A549 (cell line): ENCODE measurements at regions not wholly inside any gene's neighbourhood (a gene's known extent, or its start where the extent isn't known, plus 50 kb on each side); places are given as distances from the start of the nearest gene placed in this dataset.

Experiments
- ATAC-seq, 2 experiments: fragments of 200-7000 bp in 1 of 2; fragments of >200 bp in 1 of 2; cut with Nextera tagmentation in 1 of 2; cut with Tn5 transposase in 1 of 2; 3 replicates each; pipeline versions ENCODE4 v1.8.0 to v1.9.1; 2018 to 2020; ENCODE audit warnings: mild to moderate bottlenecking in 1 of 2, moderate library complexity in 1 of 2
- CTCF ChIA-PET: fragments of 300-600 bp; sonication (Branson Sonifier 250); formaldehyde crosslinking; extraction: SDS; loops from one replicate; lab custom pipeline; 2021; ENCODE audit warnings: antibody characterized with exemption, inconsistent platforms; lab: Yijun Ruan, JAX
- POLR2A ChIA-PET: fragments of 350-600 bp; formaldehyde crosslinking; extraction: SDS; loops from one replicate; lab custom pipeline; 2021; ENCODE audit warnings: antibody characterized with exemption, inconsistent platforms; lab: Yijun Ruan, JAX
- DNase-seq, 2 experiments: peaks; one replicate each; pipeline versions ENCODE4 v3.0.0 to v3.0.0-alpha.2; 2011 to 2016; ENCODE audit warnings: low read depth in 1 of 2, low spot score in 1 of 2
- FAIRE-seq: peaks from 2 replicates; lab custom pipeline; 2011; peaks lifted over from hg19 to GRCh38; lab: Jason Lieb, UNC
- H3K27ac ChIP-seq, 2 experiments: fragments of >200 bp; sonication (Bioruptor Twin); formaldehyde crosslinking; 3 replicates each; pipeline ENCODE4 v1.5.1; 2016 to 2017
- H3K4me1 ChIP-seq: fragments of >200 bp; sonication (Bioruptor Twin); formaldehyde crosslinking; 3 replicates; pipeline ENCODE4 v1.6.1; 2016
- H3K4me2 ChIP-seq: fragments of >200 bp; sonication (Bioruptor Twin); formaldehyde crosslinking; 3 replicates; pipeline ENCODE4 v1.6.1; 2016
- H3K4me3 ChIP-seq: fragments of >200 bp; sonication (Bioruptor Twin); formaldehyde crosslinking; 3 replicates; pipeline ENCODE4 v1.5.1; 2016
- H3K9me3 ChIP-seq: fragments of >200 bp; sonication (Bioruptor Twin); formaldehyde crosslinking; 3 replicates; pipeline ENCODE4 v1.6.1; 2016
- BHLHE40 ChIP-seq: IDR thresholded peaks from 2 replicates; pipeline ENCODE4 v1.6.1; 2012; ENCODE audit warnings: low read depth, low read length, inconsistent platforms
- CBX2 ChIP-seq: fragments of 200-600 bp; sonication (generic); IDR thresholded peaks from 2 replicates; pipeline ENCODE4 v1.6.1; 2016; ENCODE audit warnings: low read depth, mild to moderate bottlenecking, borderline replicate concordance
- E2F6 ChIP-seq: IDR thresholded peaks from 2 replicates; pipeline ENCODE4 v1.6.1; 2012; ENCODE audit warnings: low read depth, borderline replicate concordance
- EHF ChIP-seq: fragments of 250-450 bp; sonication (Bioruptor Pico); IDR thresholded peaks from 2 replicates; pipeline ENCODE4 v1.5.0; 2020; ENCODE audit warnings: mild to moderate bottlenecking
- ESRRA ChIP-seq: fragments of 150-350 bp; IDR thresholded peaks from 2 replicates; pipeline ENCODE4 v1.6.1; 2014; ENCODE audit warnings: mild to moderate bottlenecking, low read length, borderline replicate concordance
- FOSB ChIP-seq: fragments of 250-450 bp; sonication (Bioruptor Pico); IDR thresholded peaks from 2 replicates; pipeline ENCODE4 v1.5.0; 2020; ENCODE audit warnings: mild to moderate bottlenecking, moderate library complexity
- FOXS1 ChIP-seq: fragments of 250-450 bp; sonication (Bioruptor Pico); IDR thresholded peaks from 2 replicates; pipeline ENCODE4 v1.5.0; 2020; ENCODE audit warnings: mild to moderate bottlenecking, moderate library complexity
- GATA3 ChIP-seq: IDR thresholded peaks from 2 replicates; pipeline ENCODE4 v1.6.1; 2012; ENCODE audit warnings: borderline replicate concordance
- HMGXB4 ChIP-seq: fragments of 250-450 bp; sonication (Bioruptor Pico); IDR thresholded peaks from 2 replicates; pipeline ENCODE4 v1.5.0; 2021; ENCODE audit warnings: mild to moderate bottlenecking, moderate library complexity, borderline replicate concordance
- HOXA7 ChIP-seq: fragments of 250-450 bp; sonication (Bioruptor Pico); IDR thresholded peaks from 2 replicates; pipeline ENCODE4 v1.5.0; 2020; ENCODE audit warnings: mild to moderate bottlenecking, moderate library complexity
- MAZ ChIP-seq: fragments of 150-350 bp; IDR thresholded peaks from 2 replicates; pipeline ENCODE4 v1.6.1; 2014; ENCODE audit warnings: antibody characterized with exemption, low read depth, low read length, borderline replicate concordance
- MYC ChIP-seq: IDR thresholded peaks from 2 replicates; pipeline ENCODE4 v1.6.1; 2012; ENCODE audit warnings: mild to moderate bottlenecking, inconsistent platforms, low read length, improper control_type of control experiment, borderline replicate concordance
- NFE2L2 ChIP-seq: fragments of 150-350 bp; conservative IDR thresholded peaks from 2 replicates; pipeline ENCODE4 v1.6.1; 2014; ENCODE audit warnings: low read length
- NR3C1 ChIP-seq: fragments of >200 bp; sonication (Bioruptor Twin); formaldehyde crosslinking; IDR thresholded peaks from 3 replicates; pipeline ENCODE4 v1.6.1; 2017
- PHF8 ChIP-seq: fragments of 200-600 bp; sonication (generic); IDR thresholded peaks from 2 replicates; pipeline ENCODE4 v1.6.1; 2016; ENCODE audit warnings: low read depth, mild to moderate bottlenecking, antibody characterized with exemption, moderate library complexity, borderline replicate concordance
- RAD21 ChIP-seq, 2 experiments: fragments of >200 bp in 1 of 2; sonication (Bioruptor Twin) in 1 of 2; formaldehyde crosslinking in 1 of 2; IDR thresholded peaks in 1 of 2; conservative IDR thresholded peaks in 1 of 2; 2 replicates in 1 of 2; 3 replicates in 1 of 2; pipeline ENCODE4 v1.6.1; 2012 to 2018; ENCODE audit warnings: inconsistent platforms in 1 of 2
- RARB ChIP-seq: fragments of 250-450 bp; sonication (Bioruptor Pico); IDR thresholded peaks from 2 replicates; pipeline ENCODE4 v1.8.0; 2021; ENCODE audit warnings: mild to moderate bottlenecking, moderate library complexity
- REST ChIP-seq: fragments of 200-600 bp; sonication (generic); IDR thresholded peaks from 2 replicates; pipeline ENCODE4 v1.6.1; 2016; ENCODE audit warnings: antibody characterized with exemption, mild to moderate bottlenecking, moderate library complexity
- TFCP2L1 ChIP-seq: fragments of 250-450 bp; sonication (Bioruptor Pico); IDR thresholded peaks from 2 replicates; pipeline ENCODE4 v1.5.0; 2021; ENCODE audit warnings: mild to moderate bottlenecking
- TP53 ChIP-seq: fragments of 250-450 bp; sonication (Bioruptor Pico); IDR thresholded peaks from 2 replicates; pipeline ENCODE4 v1.5.0; 2021; ENCODE audit warnings: mild to moderate bottlenecking, moderate library complexity
- ZNF302 ChIP-seq: fragments of 250-450 bp; sonication (Bioruptor Pico); IDR thresholded peaks from 2 replicates; pipeline ENCODE4 v1.9.0; 2021; ENCODE audit warnings: inconsistent platforms, mild to moderate bottlenecking, moderate library complexity
- ZSCAN20 ChIP-seq: fragments of 250-450 bp; sonication (Bioruptor Pico); IDR thresholded peaks from 2 replicates; pipeline ENCODE4 v1.8.0; 2022; ENCODE audit warnings: mild to moderate bottlenecking, moderate library complexity
- WGBS: methylation state at CpG from one replicate; pipeline ENCODE4 v1.1.6; 2017; ENCODE audit errors: missing lambda C conversion rate; 5-methylcytosine and 5-hydroxymethylcytosine counted together

GRCh38 chr5:154109416-154110106 lies 70.8 kb downstream of the MFAP3 start:
- no peaks in the 10 kb centered on the region for H3K9me3 ChIP-seq
- TF ChIP-seq NFE2L2 (no peak), NR3C1 (no peak), FOSB (CRISPR knock-in tag) (no peak), RARB (CRISPR knock-in tag) (no peak), REST (no peak), EHF (CRISPR knock-in tag) (no peak), ZSCAN20 (CRISPR knock-in tag) (no peak), CBX2 (no peak)
- no peak overlapping the region for H3K4me2 ChIP-seq
- no peak overlapping the region for H3K27ac ChIP-seq
- no peaks in the 10 kb centered on the region for H3K4me1 ChIP-seq
- no peak for DNase-seq
- no peak for ATAC-seq
- ChIA-PET CTCF (interaction anchor here (1.4 kb wide), 2 partner anchors 294 to 295 kb away, joined by 3 to 4 read pairs; no protein-coding TSS in a partner anchor), POLR2A (no interaction called here)
- no peak for FAIRE-seq
- H3K4me3 ChIP-seq = no peak overlapping the region
- WGBS = 59% methylated on average over 4 of the region's 4 CpGs

- Histone ChIP-seq H3K4me2 (no peak overlapping the region), H3K27ac (no peak overlapping the region), H3K4me1 (no peaks in the 10 kb centered on the region), H3K9me3 (no peaks in the 10 kb centered on the region), H3K4me3 (no peak overlapping the region)
- ATAC-seq = no peak
- TF ChIP-seq RAD21 (conservative IDR thresholded peaks at IDR 0.05 in 1 of 2, IDR thresholded peaks at IDR 0.05 in 1 of 2) = no peak
- no peak for TF ChIP-seq BHLHE40
- TF ChIP-seq RARB (CRISPR knock-in tag) = no peak
- no peak for TF ChIP-seq REST
- TF ChIP-seq HMGXB4 (CRISPR knock-in tag) = no peak
- no peak for TF ChIP-seq FOXS1 (CRISPR knock-in tag)
- TF ChIP-seq GATA3 = no peak
- no peak for TF ChIP-seq FOSB (CRISPR knock-in tag)
- no peak for TF ChIP-seq ESRRA
- TF ChIP-seq MAZ = no peak
- no peak for TF ChIP-seq HOXA7 (CRISPR knock-in tag)
- TF ChIP-seq PHF8 = no peak
- no peak for TF ChIP-seq ZNF302 (CRISPR knock-in tag)
- TF ChIP-seq TP53 (CRISPR knock-in tag) = no peak
- TF ChIP-seq NFE2L2 = no peak
- TF ChIP-seq E2F6 = no peak
- no peak for TF ChIP-seq TFCP2L1
- no peak for TF ChIP-seq MYC
- WGBS = 96% methylated on average over 1 of the region's 1 CpG
- no peak for DNase-seq
- ChIA-PET POLR2A (no interaction called here), CTCF (interaction anchor here (1.4 kb wide), 1 partner anchor 294 kb away, joined by 4 read pairs; no protein-coding TSS in a partner anchor)
- no peak for FAIRE-seq
These were observed 71.3 kb downstream of the MFAP3 start for GRCh38 chr5:154110107-154110453.
